Superior temporal gyrus (tissue), 1 donor: ENCODE measurements at regions not wholly inside any gene's neighbourhood (a gene's known extent, or its start where the extent isn't known, plus 50 kb on each side); places are given as distances from the start of the nearest gene placed in this dataset.
A peak's percentile ranks its signal among the peaks of the same experiment; 100 is the strongest.

Experiments used
- DNase-seq: peaks from one replicate; pipeline ENCODE4 v3.0.0-alpha.2; 2016; ENCODE audit errors: extremely low spot score

DNA sequence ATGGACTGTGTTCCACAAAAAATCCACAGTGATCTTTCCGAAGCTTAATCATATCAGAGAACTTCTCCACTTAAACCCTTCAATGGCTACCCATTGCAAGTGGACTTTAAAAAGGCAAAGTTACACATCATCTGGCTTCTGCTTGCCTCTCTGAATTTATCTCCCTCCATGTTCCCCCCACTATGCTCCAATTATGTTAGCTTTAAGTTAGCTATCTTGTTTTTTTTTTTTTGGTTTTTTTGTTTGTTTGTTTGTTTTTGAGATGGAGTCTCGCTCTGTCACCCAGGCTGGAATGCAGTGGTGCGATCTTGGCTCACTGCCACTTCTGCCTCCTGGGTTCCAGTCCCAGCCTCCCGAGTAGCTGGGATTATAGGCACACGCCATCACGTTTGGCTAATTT is 166.4 kb upstream of the ADGRL2 start:
- no peak for DNase-seq

DNA sequence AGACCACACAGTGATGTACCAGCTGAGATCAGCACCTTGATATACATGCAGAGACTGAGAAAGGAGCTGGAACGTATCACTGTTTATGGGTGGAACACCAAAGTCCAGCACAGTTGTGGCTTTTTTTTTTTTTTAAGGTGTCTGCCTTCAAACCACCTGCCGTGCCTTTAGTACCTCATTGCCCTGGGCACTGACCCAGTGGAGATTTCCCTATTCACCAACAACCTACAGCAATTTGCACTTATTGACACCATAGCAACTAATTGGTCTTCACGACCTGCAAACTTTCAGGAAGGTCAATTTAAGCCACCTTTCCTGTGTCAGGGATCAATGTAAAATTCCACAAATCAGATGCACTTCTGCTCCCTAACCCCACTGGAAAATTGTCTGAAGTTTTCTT is 181.6 kb upstream of the ADGRL2 start:
- DNase-seq = no peak

DNA sequence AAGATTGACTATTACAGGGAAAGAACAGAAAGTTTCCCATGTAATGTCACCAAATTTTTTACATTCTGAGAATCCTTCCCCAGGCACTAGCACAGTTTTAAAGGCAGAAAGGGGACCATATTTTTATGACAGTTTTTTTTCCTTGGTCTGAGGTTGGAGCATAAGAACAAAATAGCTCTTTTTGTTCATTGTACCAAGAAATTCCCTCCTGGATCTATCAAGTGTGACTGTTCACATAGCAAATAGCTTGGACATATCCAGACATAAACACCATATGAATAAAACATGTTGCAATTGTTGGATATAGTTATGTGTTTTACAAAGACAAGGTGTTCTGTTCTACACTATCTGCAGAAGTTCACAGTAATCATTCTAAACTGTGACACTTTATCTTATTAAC is 182.4 kb upstream of the ADGRL2 start:
- DNase-seq = no peak

DNA sequence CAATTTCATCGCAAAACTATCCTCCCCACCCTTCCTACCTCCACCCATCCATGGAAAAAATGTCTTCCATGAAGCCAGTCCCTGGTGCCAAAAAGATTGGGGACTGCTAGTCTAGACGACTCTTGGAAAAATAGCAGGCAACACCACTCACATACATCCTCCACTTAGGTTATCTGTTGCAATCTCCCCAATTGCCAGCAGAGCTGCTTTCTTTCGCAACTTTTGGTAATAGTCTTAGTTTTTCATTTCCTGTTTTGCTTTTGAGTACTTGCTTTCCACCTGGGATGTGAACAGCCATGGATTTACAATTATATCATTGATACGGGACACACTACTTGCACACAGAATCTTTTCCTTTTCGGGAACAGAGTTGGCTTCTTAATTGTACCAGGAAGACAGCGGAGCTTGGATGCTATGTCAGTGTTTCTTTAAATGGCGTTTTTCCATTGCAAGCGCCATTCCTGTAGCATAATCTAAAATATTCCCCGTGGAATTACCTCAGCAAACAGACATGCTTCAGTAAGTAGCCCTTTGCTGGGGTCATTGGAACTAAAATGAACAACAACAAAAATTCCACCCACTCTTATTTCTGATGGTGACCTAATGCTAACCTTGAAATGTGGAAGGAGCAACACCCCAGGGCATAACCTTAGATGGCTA is 183.3 kb upstream of the ADGRL2 start:
- no peak for DNase-seq

DNA sequence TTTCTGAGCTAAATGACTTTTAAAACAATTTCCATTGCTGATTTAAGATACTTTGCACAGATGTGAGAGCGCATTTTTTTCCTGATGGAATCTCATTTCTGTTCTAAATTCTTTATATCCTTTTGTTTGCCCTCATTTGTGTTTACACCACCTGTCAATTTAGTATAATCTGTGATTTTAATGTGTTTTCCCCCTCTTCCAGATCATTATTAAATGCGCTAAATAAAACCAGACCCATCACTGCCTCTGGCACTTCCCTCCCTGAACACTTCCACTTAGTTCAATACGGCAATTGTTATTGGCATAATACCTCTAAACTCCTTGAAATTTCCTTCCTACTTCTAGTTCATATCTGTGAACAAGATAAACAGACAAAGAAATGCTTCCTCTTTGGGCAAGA is 186.9 kb upstream of the ADGRL2 start:
- no peak for DNase-seq

DNA sequence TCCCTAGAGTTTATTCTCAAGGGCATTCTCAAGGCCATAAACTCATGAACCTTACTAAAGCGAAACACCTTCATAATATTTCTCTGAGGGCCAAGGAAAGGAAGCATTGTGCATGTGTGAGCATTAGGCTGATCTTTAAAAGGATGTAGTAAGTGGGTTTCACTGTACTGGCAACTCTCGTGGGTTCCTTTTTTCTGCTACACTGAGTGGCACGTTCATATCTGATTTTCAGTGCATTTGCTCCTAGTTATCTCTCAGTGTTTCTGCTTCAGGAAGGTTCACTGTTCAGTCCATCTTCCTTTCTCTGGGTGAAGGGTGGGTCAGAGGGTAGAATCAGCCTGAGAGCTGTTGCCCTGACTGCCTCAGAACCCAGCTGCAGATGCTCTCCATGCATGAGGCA is 192.8 kb upstream of the ADGRL2 start:
- no peak for DNase-seq

DNA sequence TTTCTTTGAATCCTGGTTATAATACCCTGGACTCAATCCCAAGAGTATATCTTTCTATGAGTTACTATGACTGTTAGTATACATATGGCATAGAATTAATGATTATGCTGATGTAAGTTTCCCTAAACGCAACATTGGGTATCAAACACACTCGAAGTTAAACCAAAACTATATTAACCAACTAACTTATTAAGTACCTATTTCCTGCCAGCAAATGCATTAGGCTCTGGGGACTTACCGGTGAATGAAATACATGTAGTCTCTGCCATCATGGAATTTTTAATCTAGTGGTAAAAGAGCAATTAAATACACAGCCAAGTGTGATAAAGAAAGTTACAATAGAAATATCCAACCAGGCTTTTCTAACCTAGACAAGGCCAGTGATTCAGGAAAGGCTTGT is 193.6 kb upstream of the ADGRL2 start:
- no peak for DNase-seq

DNA sequence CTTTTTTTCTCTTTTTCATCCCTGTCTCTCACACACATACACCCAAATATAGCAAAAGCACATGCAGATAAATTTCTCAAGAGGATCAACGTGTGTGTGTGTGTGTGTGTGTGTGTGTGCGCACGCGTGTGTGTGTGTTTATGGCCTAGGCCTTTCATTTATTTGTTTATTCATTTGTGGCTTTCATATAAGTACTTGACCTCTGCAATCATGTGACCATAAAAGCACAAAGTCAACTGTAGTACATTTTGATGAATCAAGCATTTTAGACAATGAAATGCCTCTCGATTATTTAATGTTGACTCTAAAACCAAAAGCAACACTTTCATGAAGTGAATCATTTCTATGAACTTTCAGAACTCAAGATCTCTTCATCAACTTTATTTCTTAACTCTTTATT is 194.1 kb upstream of the ADGRL2 start:
- no peak for DNase-seq

DNA sequence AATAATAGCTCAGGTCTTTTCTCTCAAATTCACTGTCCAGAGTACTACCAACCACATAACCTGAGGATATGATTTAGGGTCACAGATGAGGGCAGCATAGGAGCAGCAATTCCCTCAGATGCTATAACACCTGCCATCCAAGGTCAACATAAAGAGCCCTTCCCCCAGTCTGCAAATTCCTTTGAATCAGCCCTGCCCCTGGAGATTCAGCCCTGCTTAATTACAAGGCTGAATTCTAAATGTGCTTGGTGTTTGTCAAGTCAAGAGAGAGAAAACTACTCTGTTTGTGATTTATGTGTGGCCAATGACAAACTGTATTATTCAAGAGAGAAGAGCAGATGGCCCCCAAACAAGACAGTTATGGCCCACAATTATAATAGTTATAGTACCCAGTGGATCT is 195.7 kb upstream of the ADGRL2 start:
- no peak for DNase-seq

DNA sequence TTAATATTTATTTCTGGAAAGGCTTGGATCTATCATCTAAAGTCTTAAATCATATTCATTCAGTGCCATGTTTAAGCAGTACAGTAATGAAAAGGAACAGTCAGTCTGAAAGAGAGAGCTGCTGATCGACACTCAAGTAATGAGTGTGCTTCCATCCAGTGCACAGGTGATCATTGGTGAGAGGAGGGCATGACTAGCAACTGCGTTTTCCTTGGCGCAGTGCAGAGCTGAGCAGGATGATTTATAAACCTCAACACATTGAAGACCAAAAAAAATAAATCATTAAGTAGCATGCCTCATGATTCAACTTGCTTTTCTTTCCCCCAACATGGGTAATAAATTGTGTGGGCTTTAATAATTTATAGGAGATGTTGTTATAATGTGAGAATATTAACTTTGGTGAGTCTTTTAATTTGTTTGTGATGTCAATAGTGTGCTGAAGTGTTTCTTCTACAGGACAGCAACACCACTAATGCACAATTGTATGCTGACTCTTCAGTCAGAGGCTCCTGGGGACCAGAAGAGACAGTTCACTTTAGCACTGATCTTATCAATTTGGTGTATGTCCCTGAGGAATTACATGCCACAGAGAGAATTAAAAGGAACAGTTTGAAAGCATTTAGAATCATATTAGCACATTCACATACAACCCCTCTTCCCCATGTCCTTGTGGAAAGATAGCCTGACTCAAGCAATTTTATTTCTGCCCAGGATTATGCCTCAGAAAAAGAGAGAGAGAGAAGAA is 199.7 kb upstream of the ADGRL2 start:
- no peak for DNase-seq

DNA sequence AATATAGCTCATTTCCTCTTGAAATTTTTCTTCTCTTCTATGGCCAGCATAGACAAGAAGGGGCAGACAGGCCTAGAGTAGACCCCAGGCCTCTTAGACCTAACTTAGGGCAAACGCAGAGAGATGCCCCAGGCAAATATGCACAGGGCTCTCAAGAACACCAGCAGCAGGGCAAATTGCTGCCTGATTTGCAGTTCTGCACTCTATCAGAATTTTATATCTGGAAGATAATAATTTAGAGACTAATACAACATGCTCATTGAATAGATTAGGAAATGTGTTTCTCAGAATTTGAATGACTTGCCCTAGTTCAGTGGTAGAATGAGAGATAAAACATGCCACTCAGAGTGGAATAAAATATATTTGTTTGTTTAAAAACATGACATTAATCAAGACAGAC is 200.4 kb upstream of the ADGRL2 start:
- DNase-seq = no peak

DNA sequence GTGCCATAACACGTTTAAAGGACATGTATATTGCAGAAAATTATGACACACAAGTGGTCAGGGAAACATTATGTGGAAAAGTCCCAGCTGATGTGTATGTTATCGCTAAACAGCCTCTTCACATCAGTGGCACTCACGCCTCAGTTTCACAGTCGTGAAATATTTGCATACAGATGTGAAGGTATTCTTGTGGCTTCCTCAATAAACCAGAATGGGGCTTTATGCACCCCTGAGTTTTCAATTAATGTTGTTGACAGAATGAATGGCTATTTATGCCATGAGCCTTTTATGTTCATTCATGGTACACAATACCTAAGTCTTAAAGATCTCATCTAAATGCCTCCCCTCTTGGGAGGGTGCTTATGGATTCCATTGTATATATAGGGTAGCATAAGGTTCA is 202.1 kb upstream of the ADGRL2 start:
- DNase-seq = no peak

DNA sequence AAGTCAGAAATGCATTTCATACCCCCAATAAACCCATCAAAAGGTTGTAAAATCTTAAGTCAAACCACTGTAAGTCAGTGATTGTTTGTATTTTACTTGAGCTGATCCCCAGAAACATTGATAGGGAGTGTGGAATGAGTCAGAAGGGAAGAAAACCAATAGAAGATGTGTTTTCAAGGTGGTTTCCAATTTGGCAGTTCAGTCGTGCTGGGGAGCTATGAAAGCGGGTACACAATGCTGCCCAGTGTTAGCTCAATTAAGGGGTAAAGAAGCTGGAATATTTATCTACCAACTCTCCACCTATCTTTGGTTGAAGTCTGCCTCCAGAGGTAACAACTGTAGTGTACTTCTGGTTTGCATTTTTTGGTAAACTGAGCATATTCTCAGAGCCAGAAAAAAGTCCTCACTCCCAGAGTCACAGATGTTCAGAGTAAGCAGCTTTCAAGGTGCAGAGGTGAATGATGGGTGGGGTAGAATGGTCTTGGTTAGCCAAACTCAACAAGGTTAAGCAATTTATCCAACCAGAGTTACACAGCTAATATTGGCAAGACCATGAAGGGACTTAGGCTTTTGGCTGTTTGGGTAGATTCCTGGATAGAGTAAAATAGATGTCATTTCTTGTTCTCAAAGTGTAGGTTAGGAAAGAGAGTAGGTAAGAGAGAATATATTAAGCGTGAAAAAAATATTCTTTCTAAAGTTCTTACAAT is 202.9 kb upstream of the ADGRL2 start:
- no peak for DNase-seq

DNA sequence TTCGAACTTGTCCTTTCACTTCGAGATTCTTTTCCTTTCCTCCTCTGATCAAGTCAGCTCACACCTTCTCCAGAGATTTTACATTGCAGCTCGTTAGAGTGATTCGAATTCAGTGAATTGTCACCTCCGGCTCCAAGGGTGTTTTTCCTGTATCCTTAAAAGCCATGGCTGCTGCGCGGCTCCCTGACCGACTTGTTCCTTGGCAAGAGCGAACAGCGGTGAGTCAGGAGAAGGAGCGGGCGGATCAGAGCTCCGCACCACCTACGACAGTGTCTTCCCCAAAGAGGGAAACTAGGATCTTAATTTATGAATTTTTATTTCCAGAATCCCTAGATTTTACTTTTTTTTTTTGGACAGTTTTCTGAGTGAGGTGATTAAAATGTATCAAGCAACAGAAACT is 204.4 kb upstream of the ADGRL2 start:
- peak; percentile 63 for DNase-seq

DNA sequence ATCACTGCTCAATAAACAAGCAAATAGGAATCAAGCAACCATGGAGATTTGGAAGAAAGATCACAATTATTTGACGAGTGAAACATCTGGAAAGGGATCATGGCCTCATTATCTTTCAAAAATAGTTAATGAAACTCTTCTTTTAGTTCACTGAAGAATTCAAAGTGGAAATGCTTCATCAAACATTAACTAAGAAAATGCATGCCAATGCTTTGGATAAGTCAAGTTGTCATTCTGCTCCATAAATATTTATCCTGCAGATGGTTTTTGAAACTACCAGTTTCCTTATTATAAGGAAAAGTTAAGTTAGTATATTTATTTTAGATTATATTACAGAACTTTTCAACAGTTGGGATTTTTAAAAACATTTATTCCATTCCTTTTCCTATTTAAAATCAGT is 206.5 kb upstream of the ADGRL2 start:
- no peak for DNase-seq

DNA sequence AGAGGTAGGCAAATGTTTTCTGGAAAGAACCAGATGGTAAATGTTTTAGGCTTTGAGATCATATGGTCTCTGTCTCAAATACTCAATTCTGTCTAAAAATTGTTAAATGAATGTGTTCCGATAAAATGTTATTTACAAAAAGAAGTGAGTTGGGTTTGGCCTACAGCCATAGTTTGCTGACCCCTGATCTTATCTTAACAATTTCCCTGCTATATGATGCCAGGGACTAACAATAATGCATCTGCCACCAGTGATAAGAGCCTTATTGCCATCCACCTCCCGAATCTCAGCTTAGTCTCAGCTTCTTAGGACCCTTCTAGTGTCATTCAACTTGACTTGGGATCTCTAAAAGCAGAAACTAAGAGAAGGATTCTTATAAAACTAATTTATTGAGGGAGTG is 208.5 kb upstream of the ADGRL2 start:
- DNase-seq = no peak

DNA sequence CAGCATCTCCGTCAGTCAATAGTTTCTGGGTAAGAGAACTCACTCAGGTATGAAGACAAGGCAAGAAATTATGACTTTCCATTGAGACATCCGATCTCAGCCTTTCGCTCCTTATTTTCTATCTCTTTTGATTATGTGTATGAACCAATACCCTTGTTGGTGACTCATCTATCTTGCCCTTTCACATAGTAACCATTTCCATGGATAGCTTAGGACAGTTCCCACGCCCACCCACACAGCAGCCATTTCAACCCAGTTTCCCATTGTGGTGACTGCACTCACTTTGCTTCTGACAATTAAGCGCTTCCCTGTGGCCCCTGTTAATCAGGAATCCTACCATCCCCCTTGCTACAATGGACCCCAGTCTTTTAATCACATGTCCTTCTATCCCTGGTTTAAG is 210.6 kb upstream of the ADGRL2 start:
- no peak for DNase-seq

DNA sequence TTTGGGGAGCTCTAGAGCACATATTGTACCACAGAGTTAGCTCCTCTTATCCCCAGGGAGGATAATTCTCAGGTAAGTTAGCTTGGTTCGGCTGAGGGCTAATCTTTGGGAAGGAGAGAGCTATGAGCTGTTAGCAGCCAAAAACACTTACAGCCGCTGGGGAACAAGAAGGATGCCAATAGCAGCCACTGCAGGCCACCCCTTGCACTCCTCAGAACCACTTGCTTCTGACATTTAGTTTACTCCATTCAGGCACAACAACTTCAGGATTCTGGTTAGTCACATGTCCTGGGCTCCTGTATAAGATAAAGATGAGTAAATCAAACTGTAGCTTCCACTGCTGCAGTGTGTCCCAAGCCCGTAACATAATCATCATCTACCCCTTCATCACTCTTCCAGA is 212.6 kb upstream of the ADGRL2 start:
- DNase-seq = no peak

DNA sequence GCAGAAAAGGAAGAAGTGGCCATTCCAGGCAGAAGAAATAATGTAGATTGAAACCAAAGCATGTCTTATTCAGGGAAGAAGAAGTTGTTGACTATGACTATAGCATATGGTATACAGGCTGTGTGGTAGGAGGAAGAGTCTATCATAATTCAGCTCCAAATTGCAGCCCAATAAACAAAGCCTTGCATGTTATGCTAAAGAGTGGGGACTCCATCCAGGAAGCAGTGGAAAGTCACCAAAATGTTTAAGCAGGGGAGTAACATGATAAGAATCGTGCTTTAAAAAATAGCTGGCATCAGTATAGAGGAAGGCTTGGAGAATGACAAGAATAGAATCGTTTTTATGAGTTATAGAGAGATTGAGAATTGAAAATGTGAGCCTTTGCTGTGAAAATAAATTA is 213.3 kb upstream of the ADGRL2 start:
- DNase-seq = peak; percentile 58

DNA sequence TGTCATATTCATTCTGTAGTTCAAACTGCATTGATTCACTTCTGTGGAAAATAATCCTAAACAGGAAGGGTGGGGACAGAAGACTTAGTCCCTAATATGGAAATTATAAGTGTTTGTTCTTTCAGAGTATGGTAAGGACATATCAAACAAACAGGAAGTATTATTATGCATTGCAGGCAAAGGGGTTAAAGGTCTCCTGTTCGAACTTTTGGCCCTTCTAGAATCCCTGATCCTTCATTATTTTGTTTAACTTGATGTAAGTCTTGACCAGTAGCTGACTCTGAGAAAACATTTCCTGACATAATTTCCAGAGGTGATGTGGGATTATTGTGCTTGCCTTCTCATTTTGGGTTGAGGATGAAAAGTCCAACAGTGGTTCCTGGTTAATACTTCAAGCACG is 215.4 kb upstream of the ADGRL2 start:
- no peak for DNase-seq

DNA sequence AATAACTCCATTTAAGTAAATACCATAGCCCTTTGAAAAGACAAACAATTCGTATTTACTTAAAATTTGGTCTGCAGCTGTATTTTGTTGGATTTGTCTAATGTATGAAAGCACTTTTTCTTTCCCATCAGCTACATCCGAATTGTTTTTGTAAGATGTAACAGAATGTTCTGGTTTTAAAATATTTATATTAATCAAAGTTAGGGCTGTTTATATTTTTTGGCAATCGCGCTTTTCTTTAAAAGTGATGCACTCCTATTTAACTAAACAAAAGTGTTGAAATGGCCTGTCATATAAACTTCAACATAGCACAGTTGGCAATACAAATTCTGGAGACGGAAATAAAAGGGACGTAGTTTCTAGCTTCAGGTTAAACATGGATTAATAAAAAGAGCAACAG is 216.3 kb upstream of the ADGRL2 start:
- no peak for DNase-seq

DNA sequence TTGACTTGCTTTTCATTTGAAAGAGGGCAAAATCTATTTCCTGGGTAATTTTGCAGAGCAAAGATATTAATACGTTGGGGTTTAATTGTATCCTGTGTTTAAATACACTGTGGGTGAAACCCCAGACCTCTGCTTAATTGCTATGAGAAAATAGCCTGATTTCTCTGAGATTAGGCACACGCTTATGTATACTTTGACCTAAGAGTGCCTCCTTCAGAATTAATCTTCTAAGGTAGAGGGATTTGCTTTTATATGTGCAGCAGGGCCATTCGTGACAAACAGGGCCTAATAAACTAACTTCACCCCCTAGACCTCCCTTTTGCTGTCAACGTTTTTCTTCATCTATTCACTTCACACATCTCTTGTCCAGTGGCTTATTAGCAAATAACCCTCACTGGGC is 216.9 kb upstream of the ADGRL2 start:
- DNase-seq = no peak

DNA sequence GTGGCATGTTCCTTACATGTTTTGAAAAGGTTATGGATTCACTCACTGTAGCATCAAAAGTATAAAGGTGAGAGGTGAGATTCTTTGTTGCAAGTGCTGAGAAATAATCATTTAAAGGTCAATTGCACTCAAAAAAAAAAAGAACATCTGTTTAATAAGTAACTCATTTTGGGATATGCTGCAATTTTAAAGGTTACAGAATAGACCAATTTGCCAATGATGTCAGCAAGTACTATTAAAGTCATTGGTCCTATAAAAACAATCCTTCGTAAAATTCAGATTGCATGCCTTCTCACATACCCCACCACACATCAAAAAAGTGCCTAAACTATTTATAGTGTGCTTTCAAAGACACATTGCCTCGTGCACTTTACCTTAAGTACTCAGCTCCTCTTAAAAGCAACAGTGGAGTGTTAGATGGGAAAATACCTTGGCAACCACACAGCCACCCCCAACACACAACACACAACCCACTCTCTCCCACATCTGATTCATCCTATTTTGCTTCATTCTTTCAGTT is 218.2 kb upstream of the ADGRL2 start:
- no peak for DNase-seq
